Omental fat pad (tissue), 3 donors: ENCODE measurements at regions not wholly inside any gene's neighbourhood (a gene's known extent, or its start where the extent isn't known, plus 50 kb on each side); places are given as distances from the start of the nearest gene placed in this dataset.

ENCODE experiments used
- ATAC-seq: fragments of 150-250 bp; one replicate; pipeline ENCODE4 v1.9.1; 2016; ENCODE audit warnings: mild to moderate bottlenecking, moderate library complexity; ENCODE audit not compliant: low FRiP score
- DNase-seq: peaks from one replicate; pipeline ENCODE4 v3.0.0-alpha.2; 2019; ENCODE audit warnings: low spot score
- CTCF ChIP-seq, 3 donors: fragments of 450-650 bp; IDR thresholded peaks; one replicate each; pipeline ENCODE4 v1.5.1; 2016 to 2017; ENCODE audit warnings: antibody characterized with exemption in 3 of 3, mild to moderate bottlenecking in 3 of 3, moderate library complexity in 2 of 3

GRCh38 chr9:17005056-17005823, 129.6 kb upstream of the CNTLN start:
- no peak for TF ChIP-seq CTCF (IDR thresholded peaks at IDR 0.05)
- ATAC-seq (peak; percentile 81), DNase-seq (no peak)

GRCh38 chr9:17004500-17004899, 130.3 kb upstream of the CNTLN start:
- no peak for TF ChIP-seq CTCF (IDR thresholded peaks at IDR 0.05)
- ATAC-seq (no peak), DNase-seq (no peak)

GRCh38 chr9:17003576-17004240, 131.1 kb upstream of the CNTLN start:
- no peak for DNase-seq
- no peak for ATAC-seq
- no peak for TF ChIP-seq CTCF (IDR thresholded peaks at IDR 0.05)

GRCh38 chr9:16996901-16997491, 126.5 kb upstream of the BNC2 start:
- TF ChIP-seq CTCF (IDR thresholded peaks at IDR 0.05) = no peak
- ATAC-seq = no peak
- no peak for DNase-seq

GRCh38 chr9:16992138-16992537, 121.7 kb upstream of the BNC2 start:
- ATAC-seq (no peak), DNase-seq (no peak)
- TF ChIP-seq CTCF (IDR thresholded peaks at IDR 0.05) = no peak

GRCh38 chr9:16987026-16987425, 116.6 kb upstream of the BNC2 start:
- DNase-seq = no peak
- ATAC-seq = no peak
- TF ChIP-seq CTCF (IDR thresholded peaks at IDR 0.05) = no peak
